K562 (cell line): ENCODE measurements at regions not wholly inside any gene's neighbourhood (a gene's known extent, or its start where the extent isn't known, plus 50 kb on each side); places are given as distances from the start of the nearest gene placed in this dataset.

Experiments used
- ATAC-seq: fragments of 200-7000 bp; cut with Tn5 transposase; 3 replicates; pipeline ENCODE4 v1.9.1; 2020; ENCODE audit warnings: moderate library complexity
- BruUV-seq: library from RNA; stranded (reverse); fragments of 400-500 nt; replicated peaks from 2 replicates; lab custom pipeline; 2021; lab: Mats Ljungman, UMichigan
- CTCF ChIA-PET: fragments of 300-600 bp; formaldehyde crosslinking; extraction: SDS; loops from one replicate; lab custom pipeline; 2021; ENCODE audit warnings: low intra/inter-chr PET ratio; lab: Yijun Ruan, JAX
- POLR2A ChIA-PET: fragments of 300-600, 350-650 bp; sonication (Branson Sonifier 250); formaldehyde crosslinking; extraction: SDS; loops from one replicate; lab custom pipeline; 2021; ENCODE audit warnings: antibody characterized with exemption, inconsistent platforms; lab: Yijun Ruan, JAX
- DNase-seq, 4 experiments: peaks; one replicate each; pipeline versions ENCODE4 v3.0.0 to v3.0.0-alpha.2; 2011 to 2018; ENCODE audit warnings: low spot score in 3 of 4, mixed read lengths in 3 of 4; ENCODE audit errors: extremely low read depth in 1 of 4
- FAIRE-seq: peaks from 2 replicates; lab custom pipeline; 2011; peaks lifted over from hg19 to GRCh38; lab: Jason Lieb, UNC
- H2AFZ ChIP-seq: 2 replicates; pipeline ENCODE4 v1.6.0; 2011; ENCODE audit warnings: low read depth, low read length, control low read depth, inconsistent platforms
- H3K27ac ChIP-seq: fragments of 200-600 bp; 3 replicates; pipeline ENCODE4 v1.8.0; 2011; ENCODE audit warnings: low read depth, mild to moderate bottlenecking, control low read depth, inconsistent platforms, low read length, moderate library complexity, mixed read lengths; ENCODE audit errors: extremely low read depth
- H3K27me3 ChIP-seq, 2 experiments: fragments of 300-600 bp in 1 of 2; 2 replicates in 1 of 2; 3 replicates in 1 of 2; pipeline versions ENCODE4 v1.6.0 to v1.8.0; 2011; ENCODE audit warnings: inconsistent platforms in 2 of 2, low read length in 2 of 2, mild to moderate bottlenecking in 1 of 2, mixed read lengths in 1 of 2, moderate library complexity in 1 of 2; ENCODE audit not compliant: control insufficient read depth in 2 of 2, insufficient read depth in 2 of 2
- H3K36me3 ChIP-seq: fragments of 300-600 bp; 3 replicates; pipeline ENCODE4 v1.8.0; 2011; ENCODE audit warnings: mild to moderate bottlenecking, low read length, inconsistent platforms; ENCODE audit not compliant: control insufficient read depth, insufficient read depth
- H3K4me1 ChIP-seq, 2 experiments: fragments of 200-600 bp in 1 of 2; replicated peaks in 1 of 2; 2 replicates in 1 of 2; 3 replicates in 1 of 2; pipeline versions ENCODE4 v1.5.1 to v1.8.0; 2011; ENCODE audit warnings: inconsistent platforms in 2 of 2, low read length in 2 of 2, mild to moderate bottlenecking in 1 of 2, mixed read lengths in 1 of 2, moderate library complexity in 1 of 2; ENCODE audit not compliant: control insufficient read depth in 2 of 2, insufficient read depth in 2 of 2
- H3K4me2 ChIP-seq: 2 replicates; pipeline ENCODE4 v1.6.1; 2011; ENCODE audit warnings: low read length, control low read depth, inconsistent platforms, mixed read lengths; ENCODE audit not compliant: insufficient read depth
- H3K4me3 ChIP-seq: fragments of 200-600 bp; sonication (generic), shearing (Covaris generic); 2 replicates; pipeline ENCODE4 v1.5.1; 2016; ENCODE audit warnings: control low read depth, inconsistent platforms
- H3K79me2 ChIP-seq: fragments of 200-600 bp; 3 replicates; pipeline ENCODE4 v1.8.0; 2011; ENCODE audit warnings: low read length, inconsistent platforms; ENCODE audit not compliant: control insufficient read depth, insufficient read depth
- H3K9ac ChIP-seq, 2 experiments: 2 replicates each; pipeline versions ENCODE4 v1.6.0 to v1.6.1; 2011; ENCODE audit warnings: low read depth in 2 of 2, low read length in 2 of 2, control low read depth in 1 of 2, inconsistent platforms in 1 of 2, mild to moderate bottlenecking in 1 of 2, mixed read lengths in 1 of 2; ENCODE audit not compliant: insufficient read depth in 1 of 2
- H3K9me1 ChIP-seq: one replicate; pipeline ENCODE4 v1.6.0; 2011; ENCODE audit warnings: inconsistent platforms, mild to moderate bottlenecking, low read length, moderate library complexity; ENCODE audit not compliant: control insufficient read depth, insufficient read depth
- H3K9me3 ChIP-seq: replicated peaks from 2 replicates; pipeline ENCODE4 v1.5.1; 2011; ENCODE audit warnings: low read depth, low read length, inconsistent platforms; ENCODE audit not compliant: control insufficient read depth, insufficient read depth
- H4K20me1 ChIP-seq: replicated peaks from 2 replicates; pipeline ENCODE4 v1.6.1; 2011; ENCODE audit warnings: low read length, inconsistent platforms, mixed read lengths; ENCODE audit not compliant: control insufficient read depth, insufficient read depth
- ARHGAP35 ChIP-seq: fragments of 450-650 bp; IDR thresholded peaks from 2 replicates; pipeline ENCODE4 v1.6.1; 2018; ENCODE audit not compliant: partially characterized antibody
- CGGBP1 ChIP-seq: fragments of 250-450 bp; sonication (Bioruptor Pico); IDR thresholded peaks from 2 replicates; pipeline ENCODE4 v1.9.0; 2021; ENCODE audit warnings: mild to moderate bottlenecking
- ETV5 ChIP-seq: sonication (generic); formaldehyde crosslinking; IDR thresholded peaks from 2 replicates; pipeline ENCODE4 v1.4.0; 2020; ENCODE audit warnings: low read depth, mild to moderate bottlenecking, missing genetic modification reagents
- EWSR1 ChIP-seq: fragments of 450-650 bp; IDR thresholded peaks from 2 replicates; pipeline ENCODE4 v1.6.1; 2018; ENCODE audit warnings: borderline replicate concordance, mild to moderate bottlenecking, low read depth, moderate library complexity; ENCODE audit not compliant: partially characterized antibody
- GABPB1 ChIP-seq: sonication (generic); formaldehyde crosslinking; IDR thresholded peaks from 2 replicates; pipeline ENCODE4 v1.8.0; 2022; ENCODE audit warnings: mild to moderate bottlenecking, missing genetic modification reagents
- PATZ1 ChIP-seq: fragments of 250-450 bp; sonication (Bioruptor Pico); IDR thresholded peaks from 2 replicates; pipeline ENCODE4 v1.5.0; 2020; ENCODE audit warnings: mild to moderate bottlenecking, borderline replicate concordance
- PHF21A ChIP-seq: fragments of 450-650 bp; IDR thresholded peaks from 2 replicates; pipeline ENCODE4 v1.6.1; 2017; ENCODE audit warnings: low read depth, borderline replicate concordance
- RFX7 ChIP-seq: fragments of 250-450 bp; sonication (Bioruptor Pico); IDR thresholded peaks from 2 replicates; pipeline ENCODE4 v1.5.1; 2021; ENCODE audit warnings: mild to moderate bottlenecking
- TGIF2 ChIP-seq: sonication (generic); formaldehyde crosslinking; IDR thresholded peaks from 2 replicates; pipeline ENCODE4 v1.8.1; 2022; ENCODE audit warnings: mild to moderate bottlenecking, missing genetic modification reagents, moderate library complexity
- THRAP3 ChIP-seq: fragments of 450-650 bp; IDR thresholded peaks from 2 replicates; pipeline ENCODE4 v1.6.1; 2016; ENCODE audit warnings: mild to moderate bottlenecking, inconsistent platforms, borderline replicate concordance
- ZNF143 ChIP-seq: sonication (generic); formaldehyde crosslinking; IDR thresholded peaks from 2 replicates; pipeline ENCODE4 v1.9.0; 2022; ENCODE audit warnings: mild to moderate bottlenecking, missing genetic modification reagents
- ZNF146 ChIP-seq: IDR thresholded peaks from one replicate; pipeline ENCODE4 v1.6.1; 2018; ENCODE audit warnings: missing compliant biosample characterization; ENCODE audit not compliant: unreplicated experiment
- ZNF347 ChIP-seq: fragments of 450-650 bp; formaldehyde crosslinking; IDR thresholded peaks from 2 replicates; pipeline ENCODE4 v1.4.0; 2020; ENCODE audit warnings: low read depth, mild to moderate bottlenecking, moderate library complexity
- ZNF445 ChIP-seq: fragments of 250-450 bp; sonication (Bioruptor Pico); IDR thresholded peaks from 2 replicates; pipeline ENCODE4 v1.4.0; 2020; ENCODE audit warnings: low read depth, mild to moderate bottlenecking, moderate library complexity
- ZNF449 ChIP-seq: fragments of 250-450 bp; sonication (Bioruptor Pico); IDR thresholded peaks from 2 replicates; pipeline ENCODE4 v1.8.0; 2022; ENCODE audit warnings: moderate library complexity, mild to moderate bottlenecking, inconsistent platforms
- WGBS: fragments of 100-300 bp; shearing (Covaris generic); methylation state at CpG from one replicate; pipeline ENCODE4 v1.1.6; 2016; ENCODE audit warnings: low coverage, mixed read lengths; ENCODE audit not compliant: insufficient coverage; ENCODE audit errors: missing lambda C conversion rate; 5-methylcytosine and 5-hydroxymethylcytosine counted together
- in situ Hi-C: fragments of 300-500 bp; cut with MboI; formaldehyde crosslinking; loops from 4 replicates; pipeline ENCODE4 v1.15.0; 2018; ENCODE audit warnings: inconsistent platforms, mixed read lengths
- intact Hi-C: fragments of 100-400 bp; cut with micrococcal nuclease; formaldehyde crosslinking; loops from 2 replicates; pipeline ENCODE4 v1.14.2; 2022
- TF ChIP-seq, protein P1 (sequence below): fragments of 250-450 bp; sonication (Bioruptor Pico); IDR thresholded peaks from 2 replicates; pipeline ENCODE4 v1.8.0; 2021; ENCODE audit warnings: moderate library complexity, mild to moderate bottlenecking, inconsistent platforms
- TF ChIP-seq, protein P2 (sequence below): sonication (generic); formaldehyde crosslinking; IDR thresholded peaks from 2 replicates; pipeline ENCODE4 v1.9.0; 2022; ENCODE audit warnings: mild to moderate bottlenecking, missing genetic modification reagents
- TF ChIP-seq, protein P3 (sequence below): fragments of 450-650 bp; formaldehyde crosslinking; conservative IDR thresholded peaks from 2 replicates; pipeline ENCODE4 v1.4.0; 2022; ENCODE audit warnings: mild to moderate bottlenecking, missing genetic modification characterization

DNA sequence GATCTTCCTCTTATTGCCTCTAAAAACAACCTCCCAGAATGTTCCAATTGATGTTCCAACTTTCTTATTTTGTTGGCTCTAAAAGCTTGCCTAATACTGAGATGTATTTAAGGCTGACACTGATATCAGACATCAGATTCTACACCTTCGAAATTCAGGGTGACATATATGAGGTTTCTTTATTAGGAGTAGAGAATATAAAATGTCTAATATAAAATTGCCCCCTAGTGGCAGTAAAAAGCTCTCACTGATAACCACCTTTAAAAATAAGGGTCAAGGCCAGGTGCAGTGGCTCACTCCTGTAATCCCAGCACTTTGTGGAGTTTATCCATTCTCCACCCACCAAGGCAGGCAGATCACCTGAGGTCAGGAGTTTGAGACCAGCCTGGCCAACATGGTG lies 789.7 kb upstream of the SLC39A10 start (continued):
- TF ChIP-seq, protein P1, sequence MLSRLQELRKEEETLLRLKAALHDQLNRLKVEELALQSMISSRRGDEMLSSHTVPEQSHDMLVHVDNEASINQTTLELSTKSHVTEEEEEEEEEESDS (CRISPR knock-in tag), result no peak

- Histone ChIP-seq H3K9ac (no peak overlapping the region), H3K27me3 (no peaks in the 10 kb centered on the region), H3K4me2 (no peak overlapping the region), H4K20me1 (no peaks in the 10 kb centered on the region), H3K4me3 (no peak overlapping the region), H3K79me2 (no peaks in the 10 kb centered on the region), H3K27ac (no peak overlapping the region), H3K36me3 (no peaks in the 10 kb centered on the region), H3K9me3 (no peaks in the 10 kb centered on the region), H3K9me1 (no peaks in the 10 kb centered on the region), H2AFZ (no peak overlapping the region), H3K4me1 (no peaks in the 10 kb centered on the region)
- no TSS peak for BruUV-seq
- intact Hi-C loops, result no loop called here
- in situ Hi-C loops, result no loop called here
- WGBS, result 0% methylated on average over 1 of the region's 5 CpGs
- ATAC-seq (no peak), FAIRE-seq (no peak), DNase-seq (no peak)
- CTCF ChIA-PET, result no interaction called here
- POLR2A ChIA-PET, result no interaction called here
- TF ChIP-seq EWSR1 (no peak), ZNF143 (no peak), ZNF347 (no peak), TGIF2 (no peak), PHF21A (no peak), ARHGAP35 (no peak), ETV5 (CRISPR knock-in tag) (no peak), PATZ1 (CRISPR knock-in tag) (no peak), THRAP3 (no peak), GABPB1 (CRISPR knock-in tag) (no peak), RFX7 (CRISPR knock-in tag) (no peak), ZNF445 (CRISPR knock-in tag) (no peak), ZNF449 (CRISPR knock-in tag) (no peak), CGGBP1 (CRISPR knock-in tag) (no peak), ZNF146 (no peak)
- TF ChIP-seq, protein P2, sequence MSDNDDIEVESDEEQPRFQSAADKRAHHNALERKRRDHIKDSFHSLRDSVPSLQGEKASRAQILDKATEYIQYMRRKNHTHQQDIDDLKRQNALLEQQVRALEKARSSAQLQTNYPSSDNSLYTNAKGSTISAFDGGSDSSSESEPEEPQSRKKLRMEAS (CRISPR knock-in tag), result no peak
- TF ChIP-seq, protein P3, sequence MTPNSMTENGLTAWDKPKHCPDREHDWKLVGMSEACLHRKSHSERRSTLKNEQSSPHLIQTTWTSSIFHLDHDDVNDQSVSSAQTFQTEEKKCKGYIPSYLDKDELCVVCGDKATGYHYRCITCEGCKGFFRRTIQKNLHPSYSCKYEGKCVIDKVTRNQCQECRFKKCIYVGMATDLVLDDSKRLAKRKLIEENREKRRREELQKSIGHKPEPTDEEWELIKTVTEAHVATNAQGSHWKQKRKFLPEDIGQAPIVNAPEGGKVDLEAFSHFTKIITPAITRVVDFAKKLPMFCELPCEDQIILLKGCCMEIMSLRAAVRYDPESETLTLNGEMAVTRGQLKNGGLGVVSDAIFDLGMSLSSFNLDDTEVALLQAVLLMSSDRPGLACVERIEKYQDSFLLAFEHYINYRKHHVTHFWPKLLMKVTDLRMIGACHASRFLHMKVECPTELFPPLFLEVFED (CRISPR knock-in tag), result no peak
These were observed 802.1 kb upstream of the SLC39A10 start for GRCh38 chr2:194854941-194855340.
